Loucy (cell line): ENCODE measurements at regions not wholly inside any gene's neighbourhood (a gene's known extent, or its start where the extent isn't known, plus 50 kb on each side); places are given as distances from the start of the nearest gene placed in this dataset.

Experiments
- H2AFZ ChIP-seq: fragments of 200-600 bp; sonication (generic); 2 replicates; pipeline ENCODE4 v1.6.0; 2016; ENCODE audit warnings: antibody characterized with exemption, mild to moderate bottlenecking, low read length, moderate library complexity
- H3F3A ChIP-seq: fragments of 200-600 bp; 2 replicates; pipeline ENCODE4 v1.6.0; 2016; ENCODE audit warnings: antibody characterized with exemption, low read depth, mild to moderate bottlenecking
- H3K27me3 ChIP-seq: fragments of 200-600 bp; sonication (generic); 2 replicates; pipeline ENCODE4 v1.6.1; 2014; ENCODE audit warnings: low read length, mild to moderate bottlenecking; ENCODE audit not compliant: insufficient read depth, poor library complexity, severe bottlenecking
- H3K36me3 ChIP-seq: fragments of 200-600 bp; sonication (generic); 2 replicates; pipeline ENCODE4 v1.6.1; 2016; ENCODE audit warnings: low read length; ENCODE audit not compliant: insufficient read depth
- H3K4me1 ChIP-seq: fragments of 200-600 bp; sonication (generic); 2 replicates; pipeline ENCODE4 v1.5.1; 2014; ENCODE audit warnings: low read length, mild to moderate bottlenecking; ENCODE audit not compliant: insufficient read depth, poor library complexity, severe bottlenecking
- H3K4me2 ChIP-seq: fragments of 200-600 bp; sonication (generic); 2 replicates; pipeline ENCODE4 v1.6.0; 2014; ENCODE audit warnings: antibody characterized with exemption, low read length, low read depth, mild to moderate bottlenecking; ENCODE audit not compliant: poor library complexity, severe bottlenecking
- H3K4me3 ChIP-seq: fragments of 200-600 bp; sonication (generic); 2 replicates; pipeline ENCODE4 v1.5.1; 2014; ENCODE audit warnings: low read length, mild to moderate bottlenecking, mixed read lengths; ENCODE audit not compliant: poor library complexity, severe bottlenecking
- H3K79me2 ChIP-seq: fragments of 200-600 bp; sonication (generic); 2 replicates; pipeline ENCODE4 v1.6.1; 2014; ENCODE audit warnings: low read length; ENCODE audit not compliant: insufficient read depth
- H3K9ac ChIP-seq: fragments of 200-600 bp; sonication (generic); 2 replicates; pipeline ENCODE4 v1.6.0; 2014; ENCODE audit warnings: mild to moderate bottlenecking, low read depth, low read length, moderate library complexity; ENCODE audit not compliant: poor library complexity, severe bottlenecking
- H3K9me2 ChIP-seq: fragments of 200-600 bp; sonication (generic); replicated peaks from 2 replicates; pipeline ENCODE4 v1.6.1; 2016; ENCODE audit warnings: low read depth, low read length, mixed read lengths
- H3K9me3 ChIP-seq: fragments of 200-600 bp; sonication (generic); 2 replicates; pipeline ENCODE4 v1.6.1; 2014; ENCODE audit warnings: mild to moderate bottlenecking, antibody characterized with exemption, low read length, low read depth; ENCODE audit not compliant: insufficient read depth
- H4K20me1 ChIP-seq: fragments of 200-600 bp; sonication (generic); 2 replicates; pipeline ENCODE4 v1.6.0; 2014; ENCODE audit warnings: antibody characterized with exemption, low read length, mild to moderate bottlenecking; ENCODE audit not compliant: insufficient read depth, poor library complexity, severe bottlenecking
- CTCF ChIP-seq: fragments of 200-600 bp; sonication (generic); conservative IDR thresholded peaks from 2 replicates; pipeline ENCODE4 v1.5.1; 2014; ENCODE audit warnings: mild to moderate bottlenecking, antibody characterized with exemption, low read length
- EZH2phosphoT487 ChIP-seq: fragments of 200-600 bp; IDR thresholded peaks from 2 replicates; pipeline ENCODE4 v1.6.1; 2018; ENCODE audit warnings: antibody characterized with exemption, mild to moderate bottlenecking, moderate library complexity, borderline replicate concordance

- no peaks in the 10 kb centered on the region for H3K27me3 ChIP-seq
- TF ChIP-seq CTCF (no peak), EZH2phosphoT487 (no peak)
- H3K9ac ChIP-seq, result no peak overlapping the region
These were observed 237.9 kb upstream of the SOX4 start for GRCh38 chr6:21355638-21356037.

GRCh38 chr6:21357262-21357661 lies 236.3 kb upstream of the SOX4 start:
- Histone ChIP-seq H3K4me3 (no peak overlapping the region), H3K4me2 (no peak overlapping the region), H3K4me1 (peaks cover 15% of the 10 kb centered on the region), H2AFZ (no peak overlapping the region), H3K9me3 (no peaks in the 10 kb centered on the region), H3K36me3 (no peaks in the 10 kb centered on the region), H4K20me1 (no peaks in the 10 kb centered on the region), H3K27me3 (no peaks in the 10 kb centered on the region), H3K9me2 (no peaks in the 10 kb centered on the region), H3K79me2 (no peaks in the 10 kb centered on the region), H3F3A (no peaks in the 10 kb centered on the region), H3K9ac (no peak overlapping the region)
- TF ChIP-seq EZH2phosphoT487 (no peak), CTCF (no peak)

More at GRCh38 chr6:21355638-21356037, 237.9 kb upstream of the SOX4 start:
- Histone ChIP-seq H3F3A (no peaks in the 10 kb centered on the region), H3K79me2 (no peaks in the 10 kb centered on the region), H3K36me3 (no peaks in the 10 kb centered on the region), H3K9me3 (no peaks in the 10 kb centered on the region), H3K9me2 (no peaks in the 10 kb centered on the region), H3K4me3 (no peak overlapping the region), H4K20me1 (no peaks in the 10 kb centered on the region), H2AFZ (no peak overlapping the region), H3K4me1 (peaks cover 14% of the 10 kb centered on the region), H3K4me2 (no peak overlapping the region)

GRCh38 chr6:21359926-21360325 lies 233.6 kb upstream of the SOX4 start:
- H4K20me1 ChIP-seq, result no peaks in the 10 kb centered on the region
- H3K4me1 ChIP-seq, result peaks cover 7% of the 10 kb centered on the region
- no peak overlapping the region for H3K4me2 ChIP-seq
- H3K9ac ChIP-seq, result no peak overlapping the region
- no peaks in the 10 kb centered on the region for H3K36me3 ChIP-seq
- no peak overlapping the region for H2AFZ ChIP-seq
- no peaks in the 10 kb centered on the region for H3K27me3 ChIP-seq
- no peaks in the 10 kb centered on the region for H3F3A ChIP-seq
- H3K4me3 ChIP-seq, result no peak overlapping the region
- H3K9me3 ChIP-seq, result no peaks in the 10 kb centered on the region
- no peaks in the 10 kb centered on the region for H3K79me2 ChIP-seq
- no peak for TF ChIP-seq CTCF
- TF ChIP-seq EZH2phosphoT487, result no peak
- no peaks in the 10 kb centered on the region for H3K9me2 ChIP-seq
